Omental fat pad (tissue), 3 donors: ENCODE measurements at regions not wholly inside any gene's neighbourhood (a gene's known extent, or its start where the extent isn't known, plus 50 kb on each side); places are given as distances from the start of the nearest gene placed in this dataset.

Experiments used
- ATAC-seq: fragments of 150-250 bp; one replicate; pipeline ENCODE4 v1.9.1; 2016; ENCODE audit warnings: mild to moderate bottlenecking, moderate library complexity; ENCODE audit not compliant: low FRiP score
- DNase-seq: peaks from one replicate; pipeline ENCODE4 v3.0.0-alpha.2; 2019; ENCODE audit warnings: low spot score
- TF ChIP-seq, protein P1 (sequence below), 3 donors: fragments of 450-650 bp; IDR thresholded peaks; one replicate each; pipeline ENCODE4 v1.5.1; 2016 to 2017; ENCODE audit warnings: antibody characterized with exemption in 3 of 3, mild to moderate bottlenecking in 3 of 3, moderate library complexity in 2 of 3

DNA sequence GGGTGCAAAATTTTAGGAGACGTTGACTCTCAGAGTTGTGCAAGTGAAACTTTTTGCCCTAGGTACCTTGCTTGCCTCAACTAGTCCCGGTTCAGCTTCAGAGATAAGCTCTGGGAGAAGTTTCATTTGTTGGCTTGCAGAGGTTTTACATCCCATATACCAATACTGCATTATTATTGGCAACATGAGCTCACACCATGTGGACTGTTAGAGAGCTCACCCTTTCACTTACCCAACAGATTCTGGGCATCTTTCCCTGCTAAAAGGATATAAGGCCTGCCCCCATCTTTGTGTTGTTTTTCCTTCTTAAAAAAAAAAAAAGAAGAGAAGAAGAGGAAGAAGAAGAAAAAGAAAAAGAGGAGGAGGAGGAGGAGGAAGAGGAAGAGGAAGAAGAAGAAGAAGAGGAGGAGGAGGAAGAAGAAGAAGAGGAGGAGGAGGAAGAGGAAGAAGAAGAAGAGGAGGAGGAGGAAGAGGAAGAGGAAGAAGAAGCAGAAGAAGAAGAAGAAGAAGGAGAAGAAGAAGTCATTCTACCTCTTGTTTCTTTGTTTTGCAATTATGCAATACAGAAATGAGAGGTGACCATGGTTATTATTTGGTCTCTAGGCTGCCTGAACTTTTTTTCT lies 292.6 kb upstream of the IRX3 start:
- TF ChIP-seq, protein P1, sequence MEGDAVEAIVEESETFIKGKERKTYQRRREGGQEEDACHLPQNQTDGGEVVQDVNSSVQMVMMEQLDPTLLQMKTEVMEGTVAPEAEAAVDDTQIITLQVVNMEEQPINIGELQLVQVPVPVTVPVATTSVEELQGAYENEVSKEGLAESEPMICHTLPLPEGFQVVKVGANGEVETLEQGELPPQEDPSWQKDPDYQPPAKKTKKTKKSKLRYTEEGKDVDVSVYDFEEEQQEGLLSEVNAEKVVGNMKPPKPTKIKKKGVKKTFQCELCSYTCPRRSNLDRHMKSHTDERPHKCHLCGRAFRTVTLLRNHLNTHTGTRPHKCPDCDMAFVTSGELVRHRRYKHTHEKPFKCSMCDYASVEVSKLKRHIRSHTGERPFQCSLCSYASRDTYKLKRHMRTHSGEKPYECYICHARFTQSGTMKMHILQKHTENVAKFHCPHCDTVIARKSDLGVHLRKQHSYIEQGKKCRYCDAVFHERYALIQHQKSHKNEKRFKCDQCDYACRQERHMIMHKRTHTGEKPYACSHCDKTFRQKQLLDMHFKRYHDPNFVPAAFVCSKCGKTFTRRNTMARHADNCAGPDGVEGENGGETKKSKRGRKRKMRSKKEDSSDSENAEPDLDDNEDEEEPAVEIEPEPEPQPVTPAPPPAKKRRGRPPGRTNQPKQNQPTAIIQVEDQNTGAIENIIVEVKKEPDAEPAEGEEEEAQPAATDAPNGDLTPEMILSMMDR (IDR thresholded peaks at IDR 0.05): no peak
- no peak for ATAC-seq
- DNase-seq: no peak

DNA sequence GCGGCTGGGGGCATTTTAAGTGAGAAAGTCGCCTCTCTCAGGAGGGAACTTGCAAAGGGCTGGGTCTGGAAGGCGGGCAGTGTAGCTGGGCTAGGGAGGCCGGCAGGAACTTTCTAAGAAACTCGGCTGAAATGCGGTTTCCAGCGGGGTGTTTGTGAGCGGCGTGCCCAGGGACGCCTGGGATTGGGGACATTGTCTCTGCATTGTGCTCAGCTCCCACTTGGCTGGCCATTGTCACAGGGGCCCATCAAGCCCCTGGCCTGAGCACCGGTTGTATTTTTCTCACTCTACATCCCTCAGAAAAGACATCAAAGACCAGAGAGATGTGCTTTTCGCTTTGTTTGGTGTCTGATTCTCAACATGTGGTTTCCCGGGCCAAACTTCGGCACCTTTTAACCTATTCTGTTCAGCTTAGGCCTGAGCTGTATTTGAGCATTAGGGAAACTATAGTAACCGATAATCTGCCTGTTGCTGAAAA lies 291.1 kb upstream of the IRX3 start:
- DNase-seq: no peak
- TF ChIP-seq, protein P1 (IDR thresholded peaks at IDR 0.05): no peak
- no peak for ATAC-seq

DNA sequence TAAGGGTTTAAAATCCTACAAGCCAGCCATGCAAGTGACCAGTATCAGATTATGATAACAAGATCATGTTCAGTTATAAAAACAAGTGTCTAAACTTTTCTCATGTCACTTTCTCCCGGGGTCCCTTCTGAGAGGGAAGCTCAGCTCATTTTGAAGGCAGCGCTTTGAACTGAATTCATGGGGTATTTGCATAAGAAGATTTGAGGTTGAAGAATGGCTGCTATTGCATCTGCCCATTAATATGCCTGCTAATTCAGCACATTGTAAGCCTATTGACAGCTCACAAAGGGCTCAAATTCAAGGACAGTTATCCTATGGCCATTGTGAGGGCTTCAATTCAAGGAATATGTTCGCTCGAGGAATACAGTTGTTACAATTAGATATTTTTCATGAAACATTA lies 290.2 kb upstream of the IRX3 start:
- DNase-seq: no peak
- TF ChIP-seq, protein P1 (IDR thresholded peaks at IDR 0.05): no peak
- ATAC-seq: no peak

DNA sequence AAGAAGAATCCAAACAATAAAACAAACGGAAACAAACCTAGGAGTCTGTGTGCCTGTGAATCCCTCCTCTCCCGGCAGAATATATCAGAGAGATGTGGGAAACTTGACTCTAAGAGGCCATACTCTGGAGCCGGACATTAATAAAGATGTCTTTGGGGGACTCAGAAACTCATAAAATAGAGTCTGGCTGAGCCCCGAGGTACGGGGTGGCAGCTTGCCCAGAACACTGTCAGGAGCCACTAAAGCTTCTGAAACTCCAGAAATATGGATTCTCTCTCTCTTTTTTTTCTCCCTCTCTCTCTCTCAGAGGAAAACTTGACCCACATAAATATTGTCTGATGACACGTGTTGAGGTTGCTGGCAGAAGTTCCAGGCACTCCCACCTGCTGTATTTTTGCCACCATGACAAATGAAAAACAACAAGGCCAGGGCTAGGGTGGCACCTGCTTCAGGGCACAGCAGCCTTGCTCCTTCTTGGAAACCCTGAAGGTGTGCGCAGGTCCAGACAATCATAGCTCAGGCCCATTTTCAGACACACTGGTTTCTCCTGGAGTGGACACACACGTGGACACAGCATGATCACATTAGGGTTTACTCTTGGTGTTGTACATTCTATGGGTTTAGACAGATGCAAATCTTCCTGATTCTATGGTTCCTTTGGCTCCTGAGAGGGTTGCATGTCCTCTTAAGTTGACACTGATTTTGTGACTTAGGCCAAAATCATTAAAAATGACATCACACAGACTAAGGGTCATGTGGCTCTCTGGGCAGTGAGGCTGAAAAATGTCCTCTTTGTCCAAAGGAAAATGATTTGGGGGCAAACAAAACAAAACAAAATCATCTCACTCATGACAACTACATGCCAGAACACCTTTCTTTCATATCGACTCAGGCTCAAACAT lies 282.6 kb upstream of the IRX3 start:
- TF ChIP-seq, protein P1 (IDR thresholded peaks at IDR 0.05): no peak
- ATAC-seq (no peak), DNase-seq (no peak)

DNA sequence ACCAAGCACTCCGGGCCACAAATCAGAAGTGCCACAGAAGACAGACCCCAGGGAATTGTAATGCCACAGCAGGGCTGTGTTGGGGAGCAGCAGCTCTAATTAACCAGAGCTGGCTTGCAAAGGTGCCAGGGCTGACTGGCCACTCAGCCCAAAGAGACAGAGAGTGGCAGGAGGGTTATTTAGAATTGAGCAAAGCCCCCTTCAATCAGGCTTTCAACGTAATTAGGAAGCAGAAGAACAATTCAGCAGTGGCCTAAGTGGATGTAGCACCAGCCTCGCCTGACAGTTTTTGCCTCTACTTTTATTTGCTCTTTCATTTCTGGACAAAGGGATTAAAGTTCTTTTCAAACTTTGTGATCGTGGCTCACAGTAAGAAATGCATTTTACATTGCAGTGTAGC lies 278.3 kb upstream of the IRX3 start:
- TF ChIP-seq, protein P1 (IDR thresholded peaks at IDR 0.05): no peak
- no peak for ATAC-seq

DNA sequence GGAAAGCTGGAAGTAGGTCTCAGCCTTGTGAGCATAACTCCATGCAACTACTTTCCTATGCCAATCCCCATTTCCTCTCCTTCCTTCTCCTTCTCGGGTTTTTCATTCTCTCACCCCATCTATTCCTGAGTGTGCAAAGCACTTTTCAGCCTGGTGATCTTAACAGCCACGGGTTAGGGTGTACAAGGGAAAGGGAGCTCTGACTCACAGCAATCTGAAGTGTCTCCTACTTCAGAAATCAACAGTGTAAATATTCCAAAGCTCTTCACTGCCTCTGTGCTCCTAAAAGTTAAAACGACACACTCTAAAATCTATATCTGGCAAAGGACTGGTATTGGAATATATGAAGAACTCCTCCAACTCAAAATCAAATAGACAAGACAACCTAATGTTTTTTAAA lies 268.0 kb upstream of the IRX3 start:
- DNase-seq (no peak), ATAC-seq (no peak)
- TF ChIP-seq, protein P1 (IDR thresholded peaks at IDR 0.05): no peak

More for the DNA sequence above, 278.3 kb upstream of the IRX3 start:
- DNase-seq: no peak
